Liver (tissue), 8 donors: ENCODE measurements at regions not wholly inside any gene's neighbourhood (a gene's known extent, or its start where the extent isn't known, plus 50 kb on each side); places are given as distances from the start of the nearest gene placed in this dataset.

ENCODE experiments used
- DNase-seq: peaks from one replicate; pipeline ENCODE4 v3.0.0-alpha.2; 2017; ENCODE audit warnings: low spot score
- H3K27ac ChIP-seq, 2 donors: one replicate each; pipeline ENCODE4 v1.7.0; 2013; ENCODE audit warnings: inconsistent platforms in 2 of 2, low read length in 2 of 2, control low read depth in 1 of 2, low read depth in 1 of 2, mild to moderate bottlenecking in 1 of 2
- H3K27me3 ChIP-seq, 4 donors: one replicate each; pipeline versions ENCODE4 v1.6.1 to v1.7.0; 2013; ENCODE audit warnings: low read length in 3 of 4, inconsistent platforms in 1 of 4, mild to moderate bottlenecking in 1 of 4, moderate library complexity in 1 of 4; ENCODE audit not compliant: control insufficient read depth in 4 of 4, insufficient read depth in 4 of 4
- H3K36me3 ChIP-seq, 4 donors: one replicate each; pipeline versions ENCODE4 v1.6.1 to v1.7.0; 2013; ENCODE audit warnings: low read length in 3 of 4, mild to moderate bottlenecking in 3 of 4, low read depth in 1 of 4, moderate library complexity in 1 of 4; ENCODE audit not compliant: control insufficient read depth in 4 of 4, insufficient read depth in 3 of 4
- H3K4me1 ChIP-seq, 4 donors: one replicate each; pipeline versions ENCODE4 v1.6.1 to v1.7.0; 2013; ENCODE audit warnings: low read length in 3 of 4, mild to moderate bottlenecking in 3 of 4, moderate library complexity in 1 of 4; ENCODE audit not compliant: control insufficient read depth in 4 of 4, insufficient read depth in 4 of 4
- H3K4me3 ChIP-seq, 3 donors: one replicate each; pipeline versions ENCODE4 v1.6.1 to v1.7.0; 2013; ENCODE audit warnings: low read length in 3 of 3, control low read depth in 1 of 3, low read depth in 1 of 3, mild to moderate bottlenecking in 1 of 3
- H3K9ac ChIP-seq, 2 donors: one replicate each; pipeline ENCODE4 v1.7.0; 2013; ENCODE audit warnings: low read length in 2 of 2, mild to moderate bottlenecking in 2 of 2, moderate library complexity in 2 of 2, control low read depth in 1 of 2, low read depth in 1 of 2
- H3K9me3 ChIP-seq, 4 donors: one replicate each; pipeline versions ENCODE4 v1.6.1 to v1.7.0; 2013; ENCODE audit warnings: low read length in 3 of 4; ENCODE audit not compliant: control insufficient read depth in 4 of 4
- EGR1 ChIP-seq, 2 donors: IDR thresholded peaks; 2 replicates each; pipeline ENCODE4 v1.6.1; 2016 to 2018; ENCODE audit warnings: antibody characterized with exemption in 2 of 2, low read depth in 2 of 2
- FOXA1 ChIP-seq: IDR thresholded peaks from 2 replicates; pipeline ENCODE4 v1.6.1; 2016; ENCODE audit warnings: antibody characterized with exemption
- FOXA2 ChIP-seq: IDR thresholded peaks from 2 replicates; pipeline ENCODE4 v1.6.1; 2016; ENCODE audit warnings: antibody characterized with exemption
- GABPA ChIP-seq, 2 donors: IDR thresholded peaks in 1 of 2; conservative IDR thresholded peaks in 1 of 2; 2 replicates each; pipeline ENCODE4 v1.6.1; 2016; ENCODE audit warnings: antibody characterized with exemption in 2 of 2, mild to moderate bottlenecking in 1 of 2, moderate library complexity in 1 of 2
- HNF4A ChIP-seq, 2 donors: conservative IDR thresholded peaks; 2 replicates each; pipeline ENCODE4 v1.6.1; 2016; ENCODE audit warnings: antibody characterized with exemption in 2 of 2, mild to moderate bottlenecking in 2 of 2
- HNF4G ChIP-seq: IDR thresholded peaks from 2 replicates; pipeline ENCODE4 v1.6.1; 2016; ENCODE audit warnings: antibody characterized with exemption
- RAD21 ChIP-seq, 2 donors: IDR thresholded peaks; 2 replicates each; pipeline ENCODE4 v1.6.1; 2016; ENCODE audit warnings: antibody characterized with exemption in 2 of 2, mild to moderate bottlenecking in 2 of 2
- RXRA ChIP-seq, 2 donors: IDR thresholded peaks; 2 replicates each; pipeline ENCODE4 v1.6.1; 2017 to 2018; ENCODE audit warnings: antibody characterized with exemption in 2 of 2, mild to moderate bottlenecking in 1 of 2
- SP1 ChIP-seq: IDR thresholded peaks from 2 replicates; pipeline ENCODE4 v1.6.1; 2018; ENCODE audit warnings: antibody characterized with exemption, mild to moderate bottlenecking
- TAF1 ChIP-seq: conservative IDR thresholded peaks from 2 replicates; pipeline ENCODE4 v1.6.1; 2016; ENCODE audit warnings: antibody characterized with exemption, mild to moderate bottlenecking
- WGBS: extraction: QIAGEN DNeasy Blood & Tissue Kit; methylation state at CpG from one replicate; pipeline ENCODE4 v1.1.7; 2013; 5-methylcytosine and 5-hydroxymethylcytosine counted together
- TF ChIP-seq, protein P1 (sequence below): IDR thresholded peaks from 2 replicates; pipeline ENCODE4 v1.6.1; 2016; ENCODE audit warnings: antibody characterized with exemption
- TF ChIP-seq, protein P2 (sequence below): IDR thresholded peaks from 2 replicates; pipeline ENCODE4 v1.6.1; 2016; ENCODE audit warnings: antibody characterized with exemption, mild to moderate bottlenecking
- TF ChIP-seq, protein P3 (sequence below): IDR thresholded peaks from 2 replicates; pipeline ENCODE4 v1.6.1; 2016; ENCODE audit warnings: antibody characterized with exemption
- TF ChIP-seq, protein P4 (sequence below): fragments of 150-350 bp; IDR thresholded peaks from 2 replicates; pipeline ENCODE4 v1.5.1; 2017; ENCODE audit warnings: improper control_type of control experiment, low read depth, low read length; ENCODE audit not compliant: missing input control
- TF ChIP-seq, protein P5 (sequence below): IDR thresholded peaks from 2 replicates; pipeline ENCODE4 v1.6.1; 2016; ENCODE audit warnings: antibody characterized with exemption
- donor health status: healthy.
- donor health status: healthy.
- donor health status: healthy.
- donor health status: healthy.
- donor health status: healthy.

DNA sequence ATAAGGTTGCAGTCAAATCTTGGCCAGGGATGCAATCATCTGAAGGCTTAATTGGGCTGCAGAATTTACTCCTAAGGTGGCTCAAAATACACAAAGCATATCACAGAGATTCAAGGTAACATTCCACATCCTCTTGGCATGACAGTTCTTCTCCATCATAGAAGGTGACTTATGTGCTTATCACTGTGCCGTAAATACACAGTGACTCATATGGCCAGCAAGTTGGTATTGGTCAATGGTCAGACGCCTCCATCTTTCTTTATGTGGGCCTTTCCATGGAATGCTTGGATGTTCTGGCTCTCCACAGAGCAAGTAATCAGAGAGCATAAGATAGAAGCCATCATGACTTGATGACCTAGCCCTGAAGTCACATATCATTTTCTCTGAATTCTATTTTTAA, 168.8 kb upstream of the ST8SIA2 start:
- TF ChIP-seq, protein P1, sequence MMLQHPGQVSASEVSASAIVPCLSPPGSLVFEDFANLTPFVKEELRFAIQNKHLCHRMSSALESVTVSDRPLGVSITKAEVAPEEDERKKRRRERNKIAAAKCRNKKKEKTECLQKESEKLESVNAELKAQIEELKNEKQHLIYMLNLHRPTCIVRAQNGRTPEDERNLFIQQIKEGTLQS = no peak
- TF ChIP-seq, protein P2, sequence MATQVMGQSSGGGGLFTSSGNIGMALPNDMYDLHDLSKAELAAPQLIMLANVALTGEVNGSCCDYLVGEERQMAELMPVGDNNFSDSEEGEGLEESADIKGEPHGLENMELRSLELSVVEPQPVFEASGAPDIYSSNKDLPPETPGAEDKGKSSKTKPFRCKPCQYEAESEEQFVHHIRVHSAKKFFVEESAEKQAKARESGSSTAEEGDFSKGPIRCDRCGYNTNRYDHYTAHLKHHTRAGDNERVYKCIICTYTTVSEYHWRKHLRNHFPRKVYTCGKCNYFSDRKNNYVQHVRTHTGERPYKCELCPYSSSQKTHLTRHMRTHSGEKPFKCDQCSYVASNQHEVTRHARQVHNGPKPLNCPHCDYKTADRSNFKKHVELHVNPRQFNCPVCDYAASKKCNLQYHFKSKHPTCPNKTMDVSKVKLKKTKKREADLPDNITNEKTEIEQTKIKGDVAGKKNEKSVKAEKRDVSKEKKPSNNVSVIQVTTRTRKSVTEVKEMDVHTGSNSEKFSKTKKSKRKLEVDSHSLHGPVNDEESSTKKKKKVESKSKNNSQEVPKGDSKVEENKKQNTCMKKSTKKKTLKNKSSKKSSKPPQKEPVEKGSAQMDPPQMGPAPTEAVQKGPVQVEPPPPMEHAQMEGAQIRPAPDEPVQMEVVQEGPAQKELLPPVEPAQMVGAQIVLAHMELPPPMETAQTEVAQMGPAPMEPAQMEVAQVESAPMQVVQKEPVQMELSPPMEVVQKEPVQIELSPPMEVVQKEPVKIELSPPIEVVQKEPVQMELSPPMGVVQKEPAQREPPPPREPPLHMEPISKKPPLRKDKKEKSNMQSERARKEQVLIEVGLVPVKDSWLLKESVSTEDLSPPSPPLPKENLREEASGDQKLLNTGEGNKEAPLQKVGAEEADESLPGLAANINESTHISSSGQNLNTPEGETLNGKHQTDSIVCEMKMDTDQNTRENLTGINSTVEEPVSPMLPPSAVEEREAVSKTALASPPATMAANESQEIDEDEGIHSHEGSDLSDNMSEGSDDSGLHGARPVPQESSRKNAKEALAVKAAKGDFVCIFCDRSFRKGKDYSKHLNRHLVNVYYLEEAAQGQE = no peak
- no peak for TF ChIP-seq TAF1
- TF ChIP-seq FOXA1 = no peak
- no peak for TF ChIP-seq GABPA (IDR thresholded peaks at IDR 0.05 in 1 of 2, conservative IDR thresholded peaks at IDR 0.05 in 1 of 2)
- no peak overlapping the region for H3K4me3 ChIP-seq
- H3K36me3 ChIP-seq = no peaks in the 10 kb centered on the region
- H3K4me1 ChIP-seq = peaks cover 0 to 5% (median 0%) of the 10 kb centered on the region in 4 donors
- no peaks in the 10 kb centered on the region for H3K9me3 ChIP-seq
- H3K27ac ChIP-seq = no peak overlapping the region
- no peaks in the 10 kb centered on the region for H3K27me3 ChIP-seq
- WGBS = 93% methylated on average over 2 of the region's 2 CpGs
- no peak overlapping the region for H3K9ac ChIP-seq
- no peak for DNase-seq

DNA sequence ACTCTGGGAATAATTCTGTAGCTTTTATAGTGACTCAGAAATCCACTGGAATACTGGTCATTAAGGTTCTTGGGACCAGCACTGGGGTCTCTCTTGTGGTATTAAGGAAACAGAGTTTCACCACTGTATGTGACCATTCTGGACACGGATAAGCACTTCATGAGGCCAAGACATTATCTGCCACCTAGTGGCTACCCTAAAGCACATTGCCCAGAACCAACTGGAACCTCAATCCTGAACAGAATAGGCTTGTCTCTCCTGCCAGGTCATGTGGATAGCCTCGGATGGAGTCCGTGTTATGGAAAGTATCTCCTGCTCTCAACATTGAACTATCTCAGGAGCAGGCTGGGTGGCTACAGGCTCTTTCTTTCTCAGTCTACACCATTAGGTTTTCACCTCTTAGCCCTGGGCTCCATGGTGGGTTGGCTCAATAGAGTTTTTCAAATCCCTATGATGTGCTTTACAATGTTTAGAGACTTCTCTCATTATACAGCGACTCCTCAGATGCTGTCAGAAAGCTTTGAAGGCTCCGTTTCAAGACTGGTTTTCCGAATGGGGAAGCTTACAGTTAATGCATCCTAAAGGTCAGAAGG, 167.6 kb upstream of the ST8SIA2 start:
- Histone ChIP-seq H3K27ac (no peak overlapping the region), H3K36me3 (no peaks in the 10 kb centered on the region), H3K4me3 (no peak overlapping the region), H3K9me3 (no peaks in the 10 kb centered on the region), H3K27me3 (no peaks in the 10 kb centered on the region), H3K9ac (no peak overlapping the region), H3K4me1 (peaks cover 0 to 5% (median 0%) of the 10 kb centered on the region in 4 donors)
- WGBS = 41% methylated on average over 6 of the region's 6 CpGs
- TF ChIP-seq GABPA (IDR thresholded peaks at IDR 0.05 in 1 of 2, conservative IDR thresholded peaks at IDR 0.05 in 1 of 2) = no peak
- TF ChIP-seq SP1 = no peak
- TF ChIP-seq, protein P3, sequence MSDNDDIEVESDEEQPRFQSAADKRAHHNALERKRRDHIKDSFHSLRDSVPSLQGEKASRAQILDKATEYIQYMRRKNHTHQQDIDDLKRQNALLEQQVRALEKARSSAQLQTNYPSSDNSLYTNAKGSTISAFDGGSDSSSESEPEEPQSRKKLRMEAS = no peak
- no peak for TF ChIP-seq HNF4A (conservative IDR thresholded peaks at IDR 0.05)
- TF ChIP-seq, protein P2 = no peak
- TF ChIP-seq EGR1 (IDR thresholded peaks at IDR 0.05; ENCODE audit: low read depth in 2 of 2) = no peak
- no peak for TF ChIP-seq FOXA1
- no peak for TF ChIP-seq FOXA2
- TF ChIP-seq, protein P4, sequence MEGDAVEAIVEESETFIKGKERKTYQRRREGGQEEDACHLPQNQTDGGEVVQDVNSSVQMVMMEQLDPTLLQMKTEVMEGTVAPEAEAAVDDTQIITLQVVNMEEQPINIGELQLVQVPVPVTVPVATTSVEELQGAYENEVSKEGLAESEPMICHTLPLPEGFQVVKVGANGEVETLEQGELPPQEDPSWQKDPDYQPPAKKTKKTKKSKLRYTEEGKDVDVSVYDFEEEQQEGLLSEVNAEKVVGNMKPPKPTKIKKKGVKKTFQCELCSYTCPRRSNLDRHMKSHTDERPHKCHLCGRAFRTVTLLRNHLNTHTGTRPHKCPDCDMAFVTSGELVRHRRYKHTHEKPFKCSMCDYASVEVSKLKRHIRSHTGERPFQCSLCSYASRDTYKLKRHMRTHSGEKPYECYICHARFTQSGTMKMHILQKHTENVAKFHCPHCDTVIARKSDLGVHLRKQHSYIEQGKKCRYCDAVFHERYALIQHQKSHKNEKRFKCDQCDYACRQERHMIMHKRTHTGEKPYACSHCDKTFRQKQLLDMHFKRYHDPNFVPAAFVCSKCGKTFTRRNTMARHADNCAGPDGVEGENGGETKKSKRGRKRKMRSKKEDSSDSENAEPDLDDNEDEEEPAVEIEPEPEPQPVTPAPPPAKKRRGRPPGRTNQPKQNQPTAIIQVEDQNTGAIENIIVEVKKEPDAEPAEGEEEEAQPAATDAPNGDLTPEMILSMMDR = peak; percentile 60
- TF ChIP-seq RAD21 (IDR thresholded peaks at IDR 0.05) = peak; percentile 84 to 93
- no peak for TF ChIP-seq HNF4G
- TF ChIP-seq, protein P5, sequence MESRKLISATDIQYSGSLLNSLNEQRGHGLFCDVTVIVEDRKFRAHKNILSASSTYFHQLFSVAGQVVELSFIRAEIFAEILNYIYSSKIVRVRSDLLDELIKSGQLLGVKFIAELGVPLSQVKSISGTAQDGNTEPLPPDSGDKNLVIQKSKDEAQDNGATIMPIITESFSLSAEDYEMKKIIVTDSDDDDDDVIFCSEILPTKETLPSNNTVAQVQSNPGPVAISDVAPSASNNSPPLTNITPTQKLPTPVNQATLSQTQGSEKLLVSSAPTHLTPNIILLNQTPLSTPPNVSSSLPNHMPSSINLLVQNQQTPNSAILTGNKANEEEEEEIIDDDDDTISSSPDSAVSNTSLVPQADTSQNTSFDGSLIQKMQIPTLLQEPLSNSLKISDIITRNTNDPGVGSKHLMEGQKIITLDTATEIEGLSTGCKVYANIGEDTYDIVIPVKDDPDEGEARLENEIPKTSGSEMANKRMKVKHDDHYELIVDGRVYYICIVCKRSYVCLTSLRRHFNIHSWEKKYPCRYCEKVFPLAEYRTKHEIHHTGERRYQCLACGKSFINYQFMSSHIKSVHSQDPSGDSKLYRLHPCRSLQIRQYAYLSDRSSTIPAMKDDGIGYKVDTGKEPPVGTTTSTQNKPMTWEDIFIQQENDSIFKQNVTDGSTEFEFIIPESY = no peak
- no peak for TF ChIP-seq RXRA (IDR thresholded peaks at IDR 0.05)
- no peak for DNase-seq
